Kidney epithelial cell (primary cell): ENCODE measurements at regions not wholly inside any gene's neighbourhood (a gene's known extent, or its start where the extent isn't known, plus 50 kb on each side); places are given as distances from the start of the nearest gene placed in this dataset.

Experiments
- DNase-seq: peaks from one replicate; pipeline ENCODE4 v3.0.0-alpha.2; 2010; ENCODE audit warnings: low read depth
- H3K27me3 ChIP-seq: 2 replicates; pipeline ENCODE4 v1.6.0; 2011; ENCODE audit warnings: low read length; ENCODE audit not compliant: control insufficient read depth, insufficient read depth
- H3K36me3 ChIP-seq: 2 replicates; pipeline ENCODE4 v1.5.1; 2011; ENCODE audit warnings: low read length; ENCODE audit not compliant: control insufficient read depth, insufficient read depth
- H3K4me3 ChIP-seq: 2 replicates; pipeline ENCODE4 v1.5.1; 2011; ENCODE audit warnings: low read depth, mild to moderate bottlenecking, control low read depth, low read length
- CTCF ChIP-seq: IDR thresholded peaks from 2 replicates; pipeline ENCODE4 v1.5.1; 2011; ENCODE audit warnings: mild to moderate bottlenecking, moderate library complexity, low read length, control low read depth, inconsistent platforms; ENCODE audit not compliant: insufficient read depth, poor library complexity, severe bottlenecking

DNA sequence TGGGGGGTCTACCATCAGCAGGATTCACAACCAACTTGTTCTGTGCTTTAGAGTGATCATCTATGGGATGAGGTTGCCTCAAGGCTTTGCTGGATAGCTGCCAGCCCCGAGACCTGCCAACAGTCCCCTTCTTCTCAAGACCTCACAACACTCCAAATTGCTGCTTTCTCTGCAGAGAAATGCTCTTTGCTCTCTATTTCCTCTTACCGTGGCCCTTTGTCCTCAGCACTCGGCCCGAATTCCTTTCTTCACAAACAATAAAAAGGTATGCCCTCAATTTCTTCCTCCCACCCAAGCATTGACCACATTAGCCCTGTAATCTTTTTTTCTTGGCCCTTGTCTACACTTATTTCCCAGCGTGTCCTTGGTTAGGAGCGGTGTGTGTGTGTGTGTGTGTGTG is 147.4 kb upstream of the SNX19 start:
- Histone ChIP-seq H3K27me3 (peaks cover 7% of the 10 kb centered on the region), H3K4me3 (no peak overlapping the region), H3K36me3 (no peaks in the 10 kb centered on the region)
- no peak for DNase-seq
- no peak for TF ChIP-seq CTCF

GRCh38 chr11:131064373-131064991 is 148.2 kb upstream of the SNX19 start:
- DNase-seq, result peak; percentile 16
- peak; percentile 89 for TF ChIP-seq CTCF
- Histone ChIP-seq H3K4me3 (no peak overlapping the region), H3K27me3 (peaks cover 7% of the 10 kb centered on the region), H3K36me3 (no peaks in the 10 kb centered on the region)

- DNase-seq, result no peak
- TF ChIP-seq CTCF, result no peak
- Histone ChIP-seq H3K4me3 (no peak overlapping the region), H3K27me3 (peaks cover 5% of the 10 kb centered on the region), H3K36me3 (no peaks in the 10 kb centered on the region)
These were observed 149.4 kb upstream of the SNX19 start for GRCh38 chr11:131065435-131066413.

- Histone ChIP-seq H3K27me3 (peaks cover 5% of the 10 kb centered on the region), H3K36me3 (no peaks in the 10 kb centered on the region), H3K4me3 (no peak overlapping the region)
- TF ChIP-seq CTCF, result no peak
- DNase-seq, result no peak
These were observed 150.3 kb upstream of the SNX19 start for GRCh38 chr11:131066551-131066950.

- Histone ChIP-seq H3K36me3 (no peaks in the 10 kb centered on the region), H3K4me3 (no peak overlapping the region), H3K27me3 (peaks cover 3% of the 10 kb centered on the region)
- no peak for TF ChIP-seq CTCF
- DNase-seq, result no peak
These were observed 154.1 kb upstream of the SNX19 start for GRCh38 chr11:131070365-131070764.
